ENCODE measurements at regions not wholly inside any gene's neighbourhood (a gene's known extent, or its start where the extent isn't known, plus 50 kb on each side); places are given as distances from the start of the nearest gene placed in this dataset.
A peak's percentile ranks its signal among the peaks of the same experiment; 100 is the strongest.

GRCh38 chr6:12592634-12593033, 123.9 kb upstream of the PHACTR1 start:
- DNase-seq = no peak

GRCh38 chr6:12593771-12594529, 122.6 kb upstream of the PHACTR1 start:
- no peak for DNase-seq

GRCh38 chr6:12594530-12594893, 122.1 kb upstream of the PHACTR1 start:
- no peak for DNase-seq

GRCh38 chr6:12595161-12595811, 121.3 kb upstream of the PHACTR1 start:
- DNase-seq = no peak

GRCh38 chr6:12596731-12597130, 119.8 kb upstream of the PHACTR1 start:
- no peak for DNase-seq

- DNase-seq = no peak
Observed at GRCh38 chr6:12598919-12599318, 117.6 kb upstream of the PHACTR1 start.

GRCh38 chr6:12601881-12602280, 114.7 kb upstream of the PHACTR1 start:
- no peak for DNase-seq

GRCh38 chr6:12602342-12602741, 114.2 kb upstream of the PHACTR1 start:
- DNase-seq = no peak

- peak; percentile 34 for DNase-seq
Observed at GRCh38 chr6:12602951-12603672, 113.5 kb upstream of the PHACTR1 start.

- DNase-seq = no peak
Observed at GRCh38 chr6:12603673-12604049, 112.9 kb upstream of the PHACTR1 start.

GRCh38 chr6:12605888-12606345, 110.7 kb upstream of the PHACTR1 start:
- DNase-seq = peak; percentile 40

GRCh38 chr6:12606616-12607015, 110.0 kb upstream of the PHACTR1 start:
- no peak for DNase-seq

- no peak for DNase-seq
Observed at GRCh38 chr6:12608016-12608860, 108.3 kb upstream of the PHACTR1 start.

GRCh38 chr6:12608874-12609273, 107.7 kb upstream of the PHACTR1 start:
- no peak for DNase-seq

- no peak for DNase-seq
Observed at GRCh38 chr6:12609751-12610150, 106.8 kb upstream of the PHACTR1 start.

GRCh38 chr6:12610862-12611261, 105.7 kb upstream of the PHACTR1 start:
- DNase-seq = no peak

- no peak for DNase-seq
Observed at GRCh38 chr6:12613811-12614210, 102.8 kb upstream of the PHACTR1 start.

GRCh38 chr6:12614456-12614855, 102.1 kb upstream of the PHACTR1 start:
- DNase-seq = no peak

- no peak for DNase-seq
Observed at GRCh38 chr6:12618296-12618695, 98.3 kb upstream of the PHACTR1 start.

GRCh38 chr6:12621754-12622153, 94.8 kb upstream of the PHACTR1 start:
- DNase-seq = no peak

- no peak for DNase-seq
Observed at GRCh38 chr6:12622566-12622965, 94.0 kb upstream of the PHACTR1 start.

- no peak for DNase-seq
Observed at GRCh38 chr6:12624142-12624837, 92.3 kb upstream of the PHACTR1 start.

All from hindlimb muscle (tissue), 1 donor.